Ishikawa (cell line): ENCODE measurements at regions not wholly inside any gene's neighbourhood (a gene's known extent, or its start where the extent isn't known, plus 50 kb on each side); places are given as distances from the start of the nearest gene placed in this dataset.

Experiments used
- CEBPB ChIP-seq: IDR thresholded peaks from 2 replicates; pipeline ENCODE4 v1.6.1; 2012
- CREB1 ChIP-seq: IDR thresholded peaks from 2 replicates; pipeline ENCODE4 v1.6.1; 2012; ENCODE audit warnings: low read depth
- EGR1 ChIP-seq: IDR thresholded peaks from 2 replicates; pipeline ENCODE4 v1.6.1; 2012
- EP300 ChIP-seq: IDR thresholded peaks from 2 replicates; pipeline ENCODE4 v1.6.1; 2012; ENCODE audit warnings: borderline replicate concordance
- FOXM1 ChIP-seq: IDR thresholded peaks from 2 replicates; pipeline ENCODE4 v1.6.1; 2012; ENCODE audit warnings: low read depth, borderline replicate concordance
- NFIC ChIP-seq: IDR thresholded peaks from 2 replicates; pipeline ENCODE4 v1.6.1; 2012
- RAD21 ChIP-seq: IDR thresholded peaks from 2 replicates; pipeline ENCODE4 v1.6.1; 2012; ENCODE audit warnings: low read depth
- TAF1 ChIP-seq: IDR thresholded peaks from 2 replicates; pipeline ENCODE4 v1.6.1; 2012; ENCODE audit warnings: low read depth, mild to moderate bottlenecking
- TCF12 ChIP-seq: IDR thresholded peaks from 2 replicates; pipeline ENCODE4 v1.6.1; 2012; ENCODE audit warnings: low read depth
- TEAD4 ChIP-seq: IDR thresholded peaks from 2 replicates; pipeline ENCODE4 v1.6.1; 2012
- YY1 ChIP-seq: IDR thresholded peaks from 2 replicates; pipeline ENCODE4 v1.6.1; 2012; ENCODE audit warnings: low read depth
- ZBTB7A ChIP-seq: IDR thresholded peaks from 2 replicates; pipeline ENCODE4 v1.6.1; 2012; ENCODE audit warnings: low read depth
- TF ChIP-seq, protein P1 (sequence below): IDR thresholded peaks from 2 replicates; pipeline ENCODE4 v1.6.1; 2012
- TF ChIP-seq, protein P2 (sequence below): IDR thresholded peaks from 2 replicates; pipeline ENCODE4 v1.6.1; 2012; ENCODE audit warnings: low read depth, mild to moderate bottlenecking
- TF ChIP-seq, protein P3 (sequence below): IDR thresholded peaks from 2 replicates; pipeline ENCODE4 v1.6.1; 2012

DNA sequence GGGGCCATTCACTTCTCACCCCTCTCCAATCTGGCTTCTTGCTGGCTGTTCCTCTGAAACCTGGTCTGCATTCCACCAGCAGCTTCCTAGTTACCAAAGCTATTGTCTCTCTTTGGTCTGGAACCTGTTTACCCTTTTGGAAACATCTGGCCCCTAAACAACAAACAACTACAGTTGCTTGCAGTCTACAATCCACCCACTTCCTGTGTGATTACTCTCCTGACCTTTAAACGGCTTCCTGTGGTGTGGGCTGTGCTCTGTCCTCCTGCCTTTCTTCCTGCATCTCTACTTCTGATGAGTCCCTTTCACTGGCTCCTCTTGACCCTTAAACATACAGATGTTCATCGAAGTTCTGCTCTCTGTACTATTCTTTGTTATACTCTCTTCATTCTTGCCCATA lies 303.8 kb downstream of the TDRD15 start:
- TF ChIP-seq TAF1 = no peak
- TF ChIP-seq RAD21 = no peak

DNA sequence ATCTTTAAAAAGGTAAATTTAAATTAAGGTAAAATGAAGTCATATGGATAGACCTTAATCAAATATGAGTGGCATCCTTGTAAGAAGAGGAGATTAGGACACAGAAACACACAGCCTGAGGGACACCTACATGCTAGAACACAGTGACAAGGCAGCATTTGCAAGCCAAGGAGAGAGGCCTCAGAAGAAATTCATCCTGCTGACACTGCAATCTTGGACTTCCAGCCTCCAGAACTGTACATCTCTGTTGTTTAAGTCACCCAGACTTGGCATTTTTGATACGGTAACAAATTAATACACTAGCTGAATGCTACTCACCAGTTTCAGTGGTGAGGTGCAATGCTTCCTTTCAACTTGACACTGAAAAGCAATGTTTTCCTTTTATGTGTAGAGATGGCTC lies 305.0 kb downstream of the TDRD15 start:
- no peak for TF ChIP-seq TEAD4
- no peak for TF ChIP-seq YY1
- TF ChIP-seq EGR1 = no peak
- TF ChIP-seq FOXM1 = no peak

DNA sequence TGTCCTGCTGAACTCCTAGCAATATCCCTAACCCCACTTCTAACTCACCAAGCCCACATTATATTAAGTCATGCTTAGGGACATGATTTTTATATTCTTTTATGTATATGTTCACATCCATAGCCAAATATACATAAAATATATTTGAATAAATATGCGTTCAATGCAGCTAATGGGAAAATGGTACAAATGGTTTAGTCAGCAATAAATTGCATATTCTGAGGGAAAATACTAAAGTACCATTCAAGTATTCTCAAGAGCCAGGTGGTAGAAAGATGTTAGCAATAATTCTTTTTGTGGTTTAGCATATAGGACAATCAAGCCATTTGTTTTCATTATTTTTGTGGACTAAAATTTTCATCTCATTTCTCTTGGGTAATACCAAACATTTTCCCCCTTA lies 306.0 kb downstream of the TDRD15 start:
- TF ChIP-seq ZBTB7A = no peak
- no peak for TF ChIP-seq FOXM1
- TF ChIP-seq RAD21 = no peak
- TF ChIP-seq TEAD4 = no peak
- TF ChIP-seq CREB1 = no peak
- no peak for TF ChIP-seq NFIC
- TF ChIP-seq, protein P1, sequence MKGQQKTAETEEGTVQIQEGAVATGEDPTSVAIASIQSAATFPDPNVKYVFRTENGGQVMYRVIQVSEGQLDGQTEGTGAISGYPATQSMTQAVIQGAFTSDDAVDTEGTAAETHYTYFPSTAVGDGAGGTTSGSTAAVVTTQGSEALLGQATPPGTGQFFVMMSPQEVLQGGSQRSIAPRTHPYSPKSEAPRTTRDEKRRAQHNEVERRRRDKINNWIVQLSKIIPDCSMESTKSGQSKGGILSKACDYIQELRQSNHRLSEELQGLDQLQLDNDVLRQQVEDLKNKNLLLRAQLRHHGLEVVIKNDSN = no peak
- TF ChIP-seq, protein P2, sequence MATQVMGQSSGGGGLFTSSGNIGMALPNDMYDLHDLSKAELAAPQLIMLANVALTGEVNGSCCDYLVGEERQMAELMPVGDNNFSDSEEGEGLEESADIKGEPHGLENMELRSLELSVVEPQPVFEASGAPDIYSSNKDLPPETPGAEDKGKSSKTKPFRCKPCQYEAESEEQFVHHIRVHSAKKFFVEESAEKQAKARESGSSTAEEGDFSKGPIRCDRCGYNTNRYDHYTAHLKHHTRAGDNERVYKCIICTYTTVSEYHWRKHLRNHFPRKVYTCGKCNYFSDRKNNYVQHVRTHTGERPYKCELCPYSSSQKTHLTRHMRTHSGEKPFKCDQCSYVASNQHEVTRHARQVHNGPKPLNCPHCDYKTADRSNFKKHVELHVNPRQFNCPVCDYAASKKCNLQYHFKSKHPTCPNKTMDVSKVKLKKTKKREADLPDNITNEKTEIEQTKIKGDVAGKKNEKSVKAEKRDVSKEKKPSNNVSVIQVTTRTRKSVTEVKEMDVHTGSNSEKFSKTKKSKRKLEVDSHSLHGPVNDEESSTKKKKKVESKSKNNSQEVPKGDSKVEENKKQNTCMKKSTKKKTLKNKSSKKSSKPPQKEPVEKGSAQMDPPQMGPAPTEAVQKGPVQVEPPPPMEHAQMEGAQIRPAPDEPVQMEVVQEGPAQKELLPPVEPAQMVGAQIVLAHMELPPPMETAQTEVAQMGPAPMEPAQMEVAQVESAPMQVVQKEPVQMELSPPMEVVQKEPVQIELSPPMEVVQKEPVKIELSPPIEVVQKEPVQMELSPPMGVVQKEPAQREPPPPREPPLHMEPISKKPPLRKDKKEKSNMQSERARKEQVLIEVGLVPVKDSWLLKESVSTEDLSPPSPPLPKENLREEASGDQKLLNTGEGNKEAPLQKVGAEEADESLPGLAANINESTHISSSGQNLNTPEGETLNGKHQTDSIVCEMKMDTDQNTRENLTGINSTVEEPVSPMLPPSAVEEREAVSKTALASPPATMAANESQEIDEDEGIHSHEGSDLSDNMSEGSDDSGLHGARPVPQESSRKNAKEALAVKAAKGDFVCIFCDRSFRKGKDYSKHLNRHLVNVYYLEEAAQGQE = no peak
- TF ChIP-seq, protein P3, sequence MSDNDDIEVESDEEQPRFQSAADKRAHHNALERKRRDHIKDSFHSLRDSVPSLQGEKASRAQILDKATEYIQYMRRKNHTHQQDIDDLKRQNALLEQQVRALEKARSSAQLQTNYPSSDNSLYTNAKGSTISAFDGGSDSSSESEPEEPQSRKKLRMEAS = no peak
- TF ChIP-seq CEBPB = no peak
- TF ChIP-seq YY1 = no peak
- no peak for TF ChIP-seq EGR1
- no peak for TF ChIP-seq EP300
- no peak for TF ChIP-seq TCF12
- no peak for TF ChIP-seq TAF1

DNA sequence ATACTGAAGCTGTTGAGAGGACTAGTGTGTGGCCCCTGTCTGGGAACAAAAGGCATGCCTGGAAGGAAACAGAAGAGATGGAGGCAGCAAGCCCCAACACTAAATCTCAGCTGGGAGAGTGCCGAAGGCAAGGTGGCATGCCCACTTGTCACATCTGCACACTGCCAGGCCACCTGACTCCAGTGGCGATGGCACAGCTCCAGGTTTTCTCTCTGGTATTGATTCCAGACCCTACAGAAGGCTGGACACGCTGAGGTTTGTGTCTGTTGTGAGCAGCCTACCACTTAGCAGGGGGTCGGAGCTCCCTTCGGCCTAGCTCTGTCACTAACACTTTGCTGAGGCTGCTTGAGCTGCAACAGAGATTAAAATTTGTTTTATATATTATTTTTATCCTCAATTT lies 307.3 kb downstream of the TDRD15 start:
- no peak for TF ChIP-seq EP300
- TF ChIP-seq TCF12 = no peak
- TF ChIP-seq ZBTB7A = no peak
- TF ChIP-seq CEBPB = no peak
- TF ChIP-seq, protein P1 = no peak
- no peak for TF ChIP-seq RAD21
- TF ChIP-seq, protein P2 = no peak
- TF ChIP-seq EGR1 = no peak
- TF ChIP-seq, protein P3 = no peak
- TF ChIP-seq TAF1 = no peak

DNA sequence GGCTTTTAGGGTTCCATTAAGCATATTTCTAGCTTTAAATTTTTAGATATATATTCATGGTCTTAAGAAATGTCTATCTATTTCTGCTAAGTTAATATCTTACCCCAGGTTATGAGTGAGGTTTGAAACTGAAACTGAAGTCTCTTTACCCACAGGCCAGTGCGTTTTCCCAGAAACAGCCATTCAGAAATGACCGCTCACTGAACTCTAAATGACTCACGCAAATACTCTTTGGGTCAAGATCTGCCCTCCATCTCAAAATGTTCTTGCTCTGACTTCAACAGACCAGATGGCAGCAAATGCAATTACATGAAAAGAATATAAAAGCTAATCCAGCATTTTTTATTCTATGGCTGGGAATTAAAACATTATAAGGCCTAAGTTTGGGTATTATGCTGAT lies 315.2 kb downstream of the TDRD15 start:
- TF ChIP-seq YY1 (no peak), EP300 (no peak), ZBTB7A (no peak), RAD21 (no peak), FOXM1 (no peak), NFIC (no peak), TCF12 (no peak), EGR1 (no peak)
- TF ChIP-seq, protein P3 = no peak
- TF ChIP-seq, protein P1 = no peak

DNA sequence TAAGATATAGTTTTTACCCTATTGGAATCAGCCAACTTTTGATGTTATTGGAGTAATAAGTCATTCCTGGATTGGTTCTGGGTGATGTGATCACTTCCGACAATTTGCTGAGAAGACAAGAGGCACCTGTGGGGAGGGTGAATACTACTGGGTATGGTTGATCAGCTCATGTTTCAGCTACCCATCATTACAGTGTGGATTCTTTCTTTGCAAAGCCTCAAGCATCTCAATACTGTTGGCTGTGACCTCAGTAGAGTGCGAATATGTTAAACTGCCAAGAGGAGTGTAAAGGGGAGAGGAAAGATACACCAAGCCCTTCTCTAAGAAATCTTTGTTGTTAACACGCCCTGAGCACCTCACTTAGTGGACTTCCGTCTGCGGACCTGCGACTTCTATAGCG lies 317.7 kb downstream of the TDRD15 start:
- TF ChIP-seq CEBPB (no peak), EP300 (no peak), EGR1 (no peak), TEAD4 (no peak), FOXM1 (no peak), TCF12 (no peak), YY1 (no peak), RAD21 (no peak), CREB1 (no peak), ZBTB7A (no peak), TAF1 (no peak), NFIC (no peak)
- TF ChIP-seq, protein P3 = no peak
- TF ChIP-seq, protein P2 = no peak
- TF ChIP-seq, protein P1 = no peak
